ENCODE measurements at regions not wholly inside any gene's neighbourhood (a gene's known extent, or its start where the extent isn't known, plus 50 kb on each side); places are given as distances from the start of the nearest gene placed in this dataset.

GRCh38 chr4:10288830-10289537, 168.2 kb downstream of the ZNF518B start:
- H3K36me3 Mint-ChIP-seq, result no peaks in the 10 kb centered on the region
- DNase-seq, result no peak
- CTCF ChIA-PET, result no interaction called here
- Histone ChIP-seq H3K4me1 (ENCODE audit: insufficient read depth, low read length) (no peaks in the 10 kb centered on the region), H3K27ac (ENCODE audit: low read depth, low read length) (no peak overlapping the region), H3K9me3 (ENCODE audit: low read length) (no peaks in the 10 kb centered on the region), H3K4me3 (ENCODE audit: low read length) (no peak overlapping the region), H3K36me3 (ENCODE audit: insufficient read depth, low read length) (no peaks in the 10 kb centered on the region), H3K27me3 (ENCODE audit: insufficient read depth, low read length, poor library complexity, severe bottlenecking) (no peaks in the 10 kb centered on the region)
- no peaks in the 10 kb centered on the region for H3K4me1 Mint-ChIP-seq
- POLR2A ChIA-PET, result no interaction called here
- H3K4me3 Mint-ChIP-seq, result no peak overlapping the region
- H3K9me3 Mint-ChIP-seq, result peaks cover 0 to 6% (median 0%) of the 10 kb centered on the region in 5 donors
- H3K27ac Mint-ChIP-seq, result no peak overlapping the region
- H3K27me3 Mint-ChIP-seq, result peaks cover 2 to 39% of the 10 kb centered on the region in 2 donors

GRCh38 chr4:10285028-10285427, 168.4 kb upstream of the WDR1 start:
- CTCF ChIA-PET, result no interaction called here

GRCh38 chr4:10283761-10284160, 167.2 kb upstream of the WDR1 start:
- Histone ChIP-seq H3K27ac (ENCODE audit: low read depth, low read length) (no peak overlapping the region), H3K27me3 (ENCODE audit: insufficient read depth, low read length, poor library complexity, severe bottlenecking) (no peaks in the 10 kb centered on the region), H3K36me3 (ENCODE audit: insufficient read depth, low read length) (no peaks in the 10 kb centered on the region), H3K9me3 (ENCODE audit: low read length) (no peaks in the 10 kb centered on the region), H3K4me1 (ENCODE audit: insufficient read depth, low read length) (no peaks in the 10 kb centered on the region), H3K4me3 (ENCODE audit: low read length) (no peak overlapping the region)
- no peaks in the 10 kb centered on the region for H3K36me3 Mint-ChIP-seq
- ChIA-PET CTCF (no interaction called here), POLR2A (no interaction called here)
- no peak overlapping the region for H3K27ac Mint-ChIP-seq
- no peak overlapping the region for H3K4me3 Mint-ChIP-seq
- H3K9me3 Mint-ChIP-seq, result peaks cover 0 to 3% (median 0%) of the 10 kb centered on the region in 5 donors
- H3K4me1 Mint-ChIP-seq, result no peaks in the 10 kb centered on the region
- DNase-seq, result no peak
- peaks cover 2 to 31% of the 10 kb centered on the region in 2 donors for H3K27me3 Mint-ChIP-seq

More at GRCh38 chr4:10285028-10285427, 168.4 kb upstream of the WDR1 start:
- POLR2A ChIA-PET, result no interaction called here
- no peaks in the 10 kb centered on the region for H3K4me1 ChIP-seq (ENCODE audit: insufficient read depth, low read length)
- no peaks in the 10 kb centered on the region for H3K36me3 Mint-ChIP-seq
- H3K27ac ChIP-seq (ENCODE audit: low read depth, low read length), result no peak overlapping the region
- peaks cover 2 to 31% of the 10 kb centered on the region in 2 donors for H3K27me3 Mint-ChIP-seq
- H3K4me1 Mint-ChIP-seq, result no peaks in the 10 kb centered on the region
- no peaks in the 10 kb centered on the region for H3K27me3 ChIP-seq (ENCODE audit: insufficient read depth, low read length, poor library complexity, severe bottlenecking)
- H3K9me3 ChIP-seq (ENCODE audit: low read length), result no peaks in the 10 kb centered on the region
- H3K4me3 Mint-ChIP-seq, result no peak overlapping the region
- no peak overlapping the region for H3K4me3 ChIP-seq (ENCODE audit: low read length)
- H3K9me3 Mint-ChIP-seq, result peaks cover 0 to 3% (median 0%) of the 10 kb centered on the region in 5 donors
- no peaks in the 10 kb centered on the region for H3K36me3 ChIP-seq (ENCODE audit: insufficient read depth, low read length)
- no peak for DNase-seq
- H3K27ac Mint-ChIP-seq, result no peak overlapping the region

- Histone ChIP-seq H3K27me3 (ENCODE audit: insufficient read depth, low read length, poor library complexity, severe bottlenecking) (no peaks in the 10 kb centered on the region), H3K9me3 (ENCODE audit: low read length) (no peaks in the 10 kb centered on the region), H3K27ac (ENCODE audit: low read depth, low read length) (no peak overlapping the region), H3K36me3 (ENCODE audit: insufficient read depth, low read length) (no peaks in the 10 kb centered on the region), H3K4me3 (ENCODE audit: low read length) (no peak overlapping the region), H3K4me1 (ENCODE audit: insufficient read depth, low read length) (no peaks in the 10 kb centered on the region)
- no peak overlapping the region for H3K4me3 Mint-ChIP-seq
- no peaks in the 10 kb centered on the region for H3K36me3 Mint-ChIP-seq
- no peak for DNase-seq
- peaks cover 0 to 3% (median 0%) of the 10 kb centered on the region in 5 donors for H3K9me3 Mint-ChIP-seq
- CTCF ChIA-PET, result no interaction called here
- H3K4me1 Mint-ChIP-seq, result no peaks in the 10 kb centered on the region
- peaks cover 6 to 23% of the 10 kb centered on the region in 2 donors for H3K27me3 Mint-ChIP-seq
- POLR2A ChIA-PET, result no interaction called here
- H3K27ac Mint-ChIP-seq, result no peak overlapping the region
These were observed 165.4 kb upstream of the WDR1 start for GRCh38 chr4:10281996-10282395.

GRCh38 chr4:10279261-10279660, 162.7 kb upstream of the WDR1 start:
- H3K4me3 Mint-ChIP-seq, result no peak overlapping the region
- CTCF ChIA-PET, result no interaction called here
- POLR2A ChIA-PET, result no interaction called here
- peaks cover 0 to 3% (median 0%) of the 10 kb centered on the region in 5 donors for H3K9me3 Mint-ChIP-seq
- no peaks in the 10 kb centered on the region for H3K27me3 ChIP-seq (ENCODE audit: insufficient read depth, low read length, poor library complexity, severe bottlenecking)
- no peak overlapping the region for H3K4me3 ChIP-seq (ENCODE audit: low read length)
- no peaks in the 10 kb centered on the region for H3K9me3 ChIP-seq (ENCODE audit: low read length)
- no peaks in the 10 kb centered on the region for H3K36me3 ChIP-seq (ENCODE audit: insufficient read depth, low read length)
- H3K4me1 Mint-ChIP-seq, result no peaks in the 10 kb centered on the region
- H3K27me3 Mint-ChIP-seq, result peaks cover 8 to 10% of the 10 kb centered on the region in 2 donors
- no peak overlapping the region for H3K27ac ChIP-seq (ENCODE audit: low read depth, low read length)
- H3K36me3 Mint-ChIP-seq, result no peaks in the 10 kb centered on the region
- no peaks in the 10 kb centered on the region for H3K4me1 ChIP-seq (ENCODE audit: insufficient read depth, low read length)
- H3K27ac Mint-ChIP-seq, result no peak overlapping the region
- no peak for DNase-seq

- Histone ChIP-seq H3K4me1 (ENCODE audit: insufficient read depth, low read length) (no peaks in the 10 kb centered on the region), H3K4me3 (ENCODE audit: low read length) (no peak overlapping the region), H3K27me3 (ENCODE audit: insufficient read depth, low read length, poor library complexity, severe bottlenecking) (no peaks in the 10 kb centered on the region), H3K36me3 (ENCODE audit: insufficient read depth, low read length) (no peaks in the 10 kb centered on the region), H3K9me3 (ENCODE audit: low read length) (no peaks in the 10 kb centered on the region), H3K27ac (ENCODE audit: low read depth, low read length) (no peak overlapping the region)
- Mint-ChIP-seq H3K4me3 (no peak overlapping the region), H3K9me3 (peaks cover 0 to 3% (median 0%) of the 10 kb centered on the region in 5 donors), H3K27me3 (peaks cover 10 to 13% of the 10 kb centered on the region in 2 donors), H3K4me1 (no peaks in the 10 kb centered on the region), H3K27ac (no peak overlapping the region), H3K36me3 (no peaks in the 10 kb centered on the region)
- ChIA-PET POLR2A (no interaction called here), CTCF (no interaction called here)
- DNase-seq, result no peak
These were observed 161.5 kb upstream of the WDR1 start for GRCh38 chr4:10278071-10278470.

- no peaks in the 10 kb centered on the region for H3K36me3 Mint-ChIP-seq
- no peak overlapping the region for H3K4me3 Mint-ChIP-seq
- Histone ChIP-seq H3K36me3 (ENCODE audit: insufficient read depth, low read length) (no peaks in the 10 kb centered on the region), H3K4me3 (ENCODE audit: low read length) (no peak overlapping the region), H3K27me3 (ENCODE audit: insufficient read depth, low read length, poor library complexity, severe bottlenecking) (no peaks in the 10 kb centered on the region), H3K9me3 (ENCODE audit: low read length) (no peaks in the 10 kb centered on the region), H3K27ac (ENCODE audit: low read depth, low read length) (no peak overlapping the region), H3K4me1 (ENCODE audit: insufficient read depth, low read length) (no peaks in the 10 kb centered on the region)
- H3K9me3 Mint-ChIP-seq, result no peaks in the 10 kb centered on the region
- ChIA-PET POLR2A (no interaction called here), CTCF (no interaction called here)
- no peaks in the 10 kb centered on the region for H3K4me1 Mint-ChIP-seq
- peaks cover 2 to 20% of the 10 kb centered on the region in 2 donors for H3K27me3 Mint-ChIP-seq
- no peak overlapping the region for H3K27ac Mint-ChIP-seq
- no peak for DNase-seq
These were observed 159.6 kb upstream of the WDR1 start for GRCh38 chr4:10276152-10276551.

GRCh38 chr4:10275696-10276095, 159.1 kb upstream of the WDR1 start:
- H3K4me3 Mint-ChIP-seq, result no peak overlapping the region
- Histone ChIP-seq H3K9me3 (ENCODE audit: low read length) (no peaks in the 10 kb centered on the region), H3K4me3 (ENCODE audit: low read length) (no peak overlapping the region), H3K27me3 (ENCODE audit: insufficient read depth, low read length, poor library complexity, severe bottlenecking) (no peaks in the 10 kb centered on the region), H3K36me3 (ENCODE audit: insufficient read depth, low read length) (no peaks in the 10 kb centered on the region), H3K4me1 (ENCODE audit: insufficient read depth, low read length) (no peaks in the 10 kb centered on the region), H3K27ac (ENCODE audit: low read depth, low read length) (no peak overlapping the region)
- CTCF ChIA-PET, result no interaction called here
- DNase-seq, result no peak
- POLR2A ChIA-PET, result no interaction called here
- peaks cover 2 to 20% of the 10 kb centered on the region in 2 donors for H3K27me3 Mint-ChIP-seq
- no peaks in the 10 kb centered on the region for H3K9me3 Mint-ChIP-seq
- no peaks in the 10 kb centered on the region for H3K4me1 Mint-ChIP-seq
- H3K36me3 Mint-ChIP-seq, result no peaks in the 10 kb centered on the region
- H3K27ac Mint-ChIP-seq, result peak overlapping the region in 1 of 8 donors; percentile 61
